Heart right ventricle (tissue), 16 donors: ENCODE measurements at regions not wholly inside any gene's neighbourhood (a gene's known extent, or its start where the extent isn't known, plus 50 kb on each side); places are given as distances from the start of the nearest gene placed in this dataset.

Experiments
- ATAC-seq, 8 donors: fragments of 200-7000 bp; cut with Tn5 transposase; one replicate each; pipeline ENCODE4 v1.9.1; 2020; ENCODE audit warnings: mild to moderate bottlenecking in 8 of 8, moderate library complexity in 8 of 8, moderate number of reproducible peaks in 1 of 8
- DNase-seq, 2 donors: peaks; one replicate each; pipeline ENCODE4 v3.0.0-alpha.2; 2020
- H3K27ac ChIP-seq, 10 donors: fragments of 200-600 bp; sonication (generic) in 2 of 10; one replicate each; pipeline versions ENCODE4 v1.5.0 to v1.8.0; 2020 to 2022; ENCODE audit warnings: mild to moderate bottlenecking in 3 of 10
- H3K27me3 ChIP-seq, 7 donors: fragments of 200-600 bp; one replicate each; pipeline ENCODE4 v1.8.0; 2021 to 2022; ENCODE audit warnings: mild to moderate bottlenecking in 2 of 7
- H3K36me3 ChIP-seq, 9 donors: fragments of 200-600 bp; sonication (generic) in 1 of 9; one replicate each; pipeline versions ENCODE4 v1.5.0 to v1.8.0; 2020 to 2022; ENCODE audit warnings: mild to moderate bottlenecking in 2 of 9
- H3K4me1 ChIP-seq, 9 donors: fragments of 200-600 bp; sonication (generic) in 1 of 9; one replicate each; pipeline versions ENCODE4 v1.5.0 to v1.8.0; 2020 to 2022; ENCODE audit warnings: mild to moderate bottlenecking in 4 of 9
- H3K4me3 ChIP-seq, 10 donors: fragments of 200-600 bp; sonication (generic) in 2 of 10; one replicate each; pipeline versions ENCODE4 v1.5.0 to v1.8.0; 2020 to 2022; ENCODE audit warnings: mild to moderate bottlenecking in 7 of 10, moderate library complexity in 2 of 10
- H3K9me3 ChIP-seq, 11 donors: fragments of 200-600 bp in 10 of 11; sonication (generic) in 2 of 11; one replicate each; pipeline versions ENCODE4 v1.5.0 to v1.8.0; 2013 to 2022; ENCODE audit warnings: mild to moderate bottlenecking in 2 of 11, control low read depth in 1 of 11, moderate library complexity in 1 of 11
- CTCF ChIP-seq, 9 donors: fragments of 200-600 bp; sonication (generic) in 2 of 9; IDR thresholded peaks; one replicate each; pipeline versions ENCODE4 v1.5.0 to v1.8.0; 2021 to 2022; ENCODE audit warnings: antibody characterized with exemption in 9 of 9, mild to moderate bottlenecking in 5 of 9, moderate library complexity in 1 of 9
- WGBS, 2 donors: extraction: QIAGEN DNeasy Blood & Tissue Kit; methylation state at CpG; one replicate each; pipeline ENCODE4 v1.1.7; 2013; ENCODE audit warnings: inconsistent platforms in 1 of 2; 5-methylcytosine and 5-hydroxymethylcytosine counted together
- intact Hi-C, 10 donors: fragments of 100-400 bp; cut with DNase I; formaldehyde crosslinking; loops; one replicate each; pipeline versions ENCODE4 v1.11.1 to v1.14.2; 2022
- donor health status: Arrhythmogenic right ventricular cardiomyopathy.
- donor health status: ischemic (EF 13 %, LVEDD 7.1; RV severe dilation, severe dysfunction).
- donor health status: healthy with polysubstance abuse.
- donor health status: DM: no; HTN: yes; CAD: no.
- donor health status: DM: no; HTN: no; CAD: no.
- donor health status: ischemic (EF 25% LVEDD 6.9; RV normal size, moderate dysfunction).
- donor health status: ischemic (EF 25% LVEDD 5.7; RV mildly dilated, moderate dysfunction).
- donor health status: healthy.
- donor health status: DM: yes; HTN: yes; CAD: no.
- donor health status: Ischemic cardiomyopathy.
- donor health status: ischemic (EF 35%, LVEDD 5.7; RV mildly dilated, moderate dysfunction).
- donor health status: nonischemic (EF 11% LVEDD 7.7; RV severe dilation, severe dysfunction).
- donor health status: DM: yes; HTN: yes; CAD: no.
- donor health status: PGD.
- donor health status: ischemic (EF 29% LVEDD 5.4; RV normal size, mild dysfunction).
- donor health status: nonischemic (EF 23%, LVEDD 6.1; RV moderate dilation, normal function).

GRCh38 chr2:57093020-57093419, 909.2 kb downstream of the CCDC85A start:
- Histone ChIP-seq H3K27ac (no peak overlapping the region), H3K4me1 (no peaks in the 10 kb centered on the region), H3K9me3 (peaks cover 0 to 54% (median 19%) of the 10 kb centered on the region in 11 donors), H3K27me3 (no peaks in the 10 kb centered on the region), H3K4me3 (no peak overlapping the region), H3K36me3 (no peaks in the 10 kb centered on the region)
- intact Hi-C loops: no loop called here
- no peak for TF ChIP-seq CTCF (IDR thresholded peaks at IDR 0.05)
- ATAC-seq (no peak), DNase-seq (no peak)

DNA sequence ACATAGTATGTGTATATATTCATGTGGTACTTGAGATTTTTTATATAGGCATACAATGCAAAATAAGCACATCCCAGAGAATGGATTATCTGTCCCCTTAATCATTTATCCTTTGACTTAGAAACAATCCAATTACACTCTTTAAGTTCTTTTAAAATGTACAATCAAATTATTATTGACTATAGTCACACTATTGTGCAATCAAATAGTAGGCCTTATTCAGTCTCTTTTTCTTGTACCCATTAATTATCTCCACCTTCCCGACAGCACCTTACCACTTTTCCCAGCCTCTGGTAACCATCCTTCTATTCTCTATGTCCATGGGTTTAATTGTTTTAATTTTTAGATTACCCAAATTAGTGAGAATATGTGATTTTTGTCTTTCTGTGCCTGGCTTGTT, 914.1 kb downstream of the CCDC85A start:
- H3K36me3 ChIP-seq: no peaks in the 10 kb centered on the region
- no peaks in the 10 kb centered on the region for H3K4me1 ChIP-seq
- no peak overlapping the region for H3K4me3 ChIP-seq
- intact Hi-C loops: no loop called here
- ATAC-seq: no peak
- 84% methylated on average over 1 of the region's 1 CpG for WGBS, 2 donors
- H3K9me3 ChIP-seq: peaks cover 0 to 91% (median 32%) of the 10 kb centered on the region in 11 donors
- no peak for DNase-seq
- TF ChIP-seq CTCF (IDR thresholded peaks at IDR 0.05): no peak
- H3K27ac ChIP-seq: no peak overlapping the region
- no peaks in the 10 kb centered on the region for H3K27me3 ChIP-seq

DNA sequence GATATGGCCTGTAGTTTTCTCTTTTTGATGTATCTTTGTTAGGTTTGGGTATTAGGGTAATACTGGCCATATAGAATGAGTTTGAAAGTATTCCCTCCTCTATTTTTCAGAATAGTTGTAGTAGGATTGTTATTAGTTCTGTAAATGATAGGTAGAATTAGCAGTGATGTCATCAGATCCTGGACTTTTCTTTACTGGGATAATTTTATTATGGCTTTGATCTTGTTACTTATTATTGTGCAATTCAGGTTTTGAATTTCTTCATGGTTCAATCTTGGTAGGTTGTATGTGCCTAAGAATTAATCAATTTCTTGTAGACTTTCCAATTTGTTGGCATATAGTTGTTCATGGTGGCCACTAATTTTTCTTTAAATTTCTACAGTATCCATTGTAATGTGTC, 916.6 kb downstream of the CCDC85A start:
- no peak for TF ChIP-seq CTCF (IDR thresholded peaks at IDR 0.05)
- Histone ChIP-seq H3K9me3 (peaks cover 0 to 72% (median 14%) of the 10 kb centered on the region in 11 donors), H3K27me3 (no peaks in the 10 kb centered on the region), H3K4me1 (no peaks in the 10 kb centered on the region), H3K4me3 (no peak overlapping the region), H3K27ac (no peak overlapping the region), H3K36me3 (no peaks in the 10 kb centered on the region)
- ATAC-seq: no peak
- DNase-seq: no peak
- intact Hi-C loops: loop anchor here in 1 of 10 donors (5.0 kb wide), 1 partner anchor 612 kb away; no protein-coding TSS in a partner anchor

GRCh38 chr2:57105694-57106093, 921.9 kb downstream of the CCDC85A start:
- Histone ChIP-seq H3K27me3 (no peaks in the 10 kb centered on the region), H3K27ac (no peak overlapping the region), H3K9me3 (peaks cover 0 to 48% (median 7%) of the 10 kb centered on the region in 11 donors), H3K4me3 (no peak overlapping the region), H3K4me1 (no peaks in the 10 kb centered on the region), H3K36me3 (no peaks in the 10 kb centered on the region)
- no peak for TF ChIP-seq CTCF (IDR thresholded peaks at IDR 0.05)
- 80% methylated on average over 4 of the region's 4 CpGs for WGBS, 2 donors
- no peak for ATAC-seq
- no peak for DNase-seq
- intact Hi-C loops: no loop called here

DNA sequence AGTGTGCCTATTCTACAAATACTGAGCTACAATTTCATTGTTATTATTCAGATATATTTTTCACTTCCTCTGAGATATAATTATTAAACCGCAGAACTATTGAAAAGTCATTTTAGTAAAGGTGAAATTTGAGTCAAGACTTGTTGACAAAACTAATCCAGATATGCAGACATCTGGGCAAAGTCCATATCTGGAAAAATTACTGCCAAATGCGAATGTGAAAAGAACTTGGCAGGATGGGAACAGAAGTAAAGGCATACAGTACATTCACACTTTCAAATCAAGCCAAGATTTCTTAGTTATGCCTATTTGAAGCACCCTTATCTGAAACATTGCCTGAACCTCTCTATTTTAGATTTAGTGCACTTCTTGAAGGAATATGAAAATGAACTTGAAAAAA, 923.6 kb downstream of the CCDC85A start:
- 51 to 54% methylated on average over 2 of the region's 2 CpGs for WGBS, 2 donors

More for the DNA sequence above, 923.6 kb downstream of the CCDC85A start:
- Histone ChIP-seq H3K27ac (no peak overlapping the region), H3K4me1 (no peaks in the 10 kb centered on the region), H3K4me3 (no peak overlapping the region), H3K9me3 (peaks cover 0 to 44% (median 7%) of the 10 kb centered on the region in 11 donors), H3K36me3 (no peaks in the 10 kb centered on the region), H3K27me3 (no peaks in the 10 kb centered on the region)
- ATAC-seq: no peak
- TF ChIP-seq CTCF (IDR thresholded peaks at IDR 0.05): no peak
- intact Hi-C loops: no loop called here
- DNase-seq: no peak
